Heart left ventricle (tissue), 16 donors: ENCODE measurements at regions not wholly inside any gene's neighbourhood (a gene's known extent, or its start where the extent isn't known, plus 50 kb on each side); places are given as distances from the start of the nearest gene placed in this dataset.
A peak's percentile ranks its signal among the peaks of the same experiment; 100 is the strongest.

Experiments
- ATAC-seq, 4 donors: fragments of 200-7000 bp; cut with Tn5 transposase; one replicate each; pipeline ENCODE4 v1.9.1; 2020 to 2022; ENCODE audit warnings: moderate library complexity in 4 of 4, mild to moderate bottlenecking in 3 of 4, moderate number of reproducible peaks in 1 of 4
- DNase-seq, 5 donors: peaks; one replicate each; pipeline ENCODE4 v3.0.0-alpha.2; 2020
- H3K27ac ChIP-seq, 12 donors: fragments of 200-600 bp; sonication (generic) in 4 of 12; one replicate each; pipeline versions ENCODE4 v1.5.0 to v1.8.0; 2016 to 2022; ENCODE audit warnings: mild to moderate bottlenecking in 2 of 12
- H3K27me3 ChIP-seq, 9 donors: fragments of 200-600 bp; sonication (generic) in 2 of 9; one replicate each; pipeline versions ENCODE4 v1.5.1 to v1.8.0; 2016 to 2022; ENCODE audit warnings: mild to moderate bottlenecking in 3 of 9
- H3K36me3 ChIP-seq, 9 donors: fragments of 200-600 bp; sonication (generic) in 2 of 9; one replicate each; pipeline versions ENCODE4 v1.5.0 to v1.8.0; 2018 to 2022; ENCODE audit warnings: mild to moderate bottlenecking in 2 of 9
- H3K4me1 ChIP-seq, 12 donors: fragments of 200-600 bp; sonication (generic) in 4 of 12; one replicate each; pipeline versions ENCODE4 v1.5.0 to v1.8.0; 2016 to 2022; ENCODE audit warnings: mild to moderate bottlenecking in 3 of 12
- H3K4me3 ChIP-seq, 12 donors: fragments of 200-600 bp; sonication (generic) in 4 of 12; one replicate each; pipeline versions ENCODE4 v1.5.0 to v1.8.0; 2017 to 2022; ENCODE audit warnings: mild to moderate bottlenecking in 9 of 12, moderate library complexity in 4 of 12
- H3K9me3 ChIP-seq, 12 donors: fragments of 200-600 bp; sonication (generic) in 4 of 12; one replicate each; pipeline versions ENCODE4 v1.5.0 to v1.8.0; 2016 to 2022; ENCODE audit warnings: mild to moderate bottlenecking in 1 of 12
- POLR2A ChIP-seq, 2 donors: fragments of 450-650 bp; IDR thresholded peaks; one replicate each; pipeline ENCODE4 v1.6.1; 2017; ENCODE audit warnings: antibody characterized with exemption in 2 of 2, mild to moderate bottlenecking in 2 of 2, moderate library complexity in 2 of 2
- WGBS, 4 donors: extraction: QIAGEN DNeasy Blood & Tissue Kit in 2 of 4; methylation state at CpG; one replicate each; pipeline versions ENCODE4 v1.1.5 to v1.1.7; 2013 to 2018; 5-methylcytosine and 5-hydroxymethylcytosine counted together
- intact Hi-C, 10 donors: fragments of 100-400 bp; cut with DNase I; formaldehyde crosslinking; loops; one replicate each; pipeline versions ENCODE4 v1.11.1 to v1.14.2; 2022
- TF ChIP-seq, protein P1 (sequence below), 12 donors: fragments of 200-600 bp; sonication (generic) in 4 of 12; IDR thresholded peaks; one replicate each; pipeline versions ENCODE4 v1.5.0 to v1.8.0; 2018 to 2022; ENCODE audit warnings: antibody characterized with exemption in 12 of 12, mild to moderate bottlenecking in 5 of 12
- donor health status: ischemic (EF 13 %, LVEDD 7.1; RV severe dilation, severe dysfunction).
- donor health status: healthy with polysubstance abuse.
- donor health status: DM: no; HTN: yes; CAD: no.
- donor health status: DM: no; HTN: no; CAD: no.
- donor health status: ischemic (EF 25% LVEDD 6.9; RV normal size, moderate dysfunction).
- donor health status: ischemic (EF 25% LVEDD 5.7; RV mildly dilated, moderate dysfunction).
- donor health status: healthy.
- donor health status: DM: yes; HTN: yes; CAD: no.
- donor health status: ischemic (EF 35%, LVEDD 5.7; RV mildly dilated, moderate dysfunction).
- donor health status: nonischemic (EF 11% LVEDD 7.7; RV severe dilation, severe dysfunction).
- donor health status: DM: yes; HTN: yes; CAD: no.
- donor health status: PGD.
- donor health status: ischemic (EF 29% LVEDD 5.4; RV normal size, mild dysfunction).
- donor health status: nonischemic (EF 23%, LVEDD 6.1; RV moderate dilation, normal function).

DNA sequence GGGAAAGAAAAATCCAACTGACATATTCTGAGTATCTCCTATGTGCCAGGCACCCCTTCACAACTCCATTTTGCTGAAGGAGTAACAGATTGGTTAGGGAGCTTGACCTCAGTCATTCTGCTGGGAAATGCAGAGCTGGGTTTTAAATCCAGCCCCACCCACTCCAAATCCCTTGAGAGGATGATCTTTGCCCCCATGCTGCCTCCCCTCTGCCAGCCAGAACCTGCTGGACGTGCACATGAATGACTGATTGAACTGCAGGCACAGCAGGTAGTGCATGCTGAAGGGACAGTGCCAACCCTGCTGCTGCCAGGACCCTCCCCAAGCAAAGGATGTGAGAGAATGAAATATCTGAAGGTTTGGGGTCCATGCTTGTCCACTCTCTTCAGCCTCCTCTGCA is 340.9 kb downstream of the BUD13 start:
- H3K4me1 ChIP-seq = peaks cover 0 to 17% (median 5%) of the 10 kb centered on the region in 12 donors
- no peaks in the 10 kb centered on the region for H3K9me3 ChIP-seq
- no peak overlapping the region for H3K4me3 ChIP-seq
- H3K27ac ChIP-seq = no peak overlapping the region
- TF ChIP-seq, protein P1, sequence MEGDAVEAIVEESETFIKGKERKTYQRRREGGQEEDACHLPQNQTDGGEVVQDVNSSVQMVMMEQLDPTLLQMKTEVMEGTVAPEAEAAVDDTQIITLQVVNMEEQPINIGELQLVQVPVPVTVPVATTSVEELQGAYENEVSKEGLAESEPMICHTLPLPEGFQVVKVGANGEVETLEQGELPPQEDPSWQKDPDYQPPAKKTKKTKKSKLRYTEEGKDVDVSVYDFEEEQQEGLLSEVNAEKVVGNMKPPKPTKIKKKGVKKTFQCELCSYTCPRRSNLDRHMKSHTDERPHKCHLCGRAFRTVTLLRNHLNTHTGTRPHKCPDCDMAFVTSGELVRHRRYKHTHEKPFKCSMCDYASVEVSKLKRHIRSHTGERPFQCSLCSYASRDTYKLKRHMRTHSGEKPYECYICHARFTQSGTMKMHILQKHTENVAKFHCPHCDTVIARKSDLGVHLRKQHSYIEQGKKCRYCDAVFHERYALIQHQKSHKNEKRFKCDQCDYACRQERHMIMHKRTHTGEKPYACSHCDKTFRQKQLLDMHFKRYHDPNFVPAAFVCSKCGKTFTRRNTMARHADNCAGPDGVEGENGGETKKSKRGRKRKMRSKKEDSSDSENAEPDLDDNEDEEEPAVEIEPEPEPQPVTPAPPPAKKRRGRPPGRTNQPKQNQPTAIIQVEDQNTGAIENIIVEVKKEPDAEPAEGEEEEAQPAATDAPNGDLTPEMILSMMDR (IDR thresholded peaks at IDR 0.05) = no peak
- no peak for TF ChIP-seq POLR2A (IDR thresholded peaks at IDR 0.05)
- no peaks in the 10 kb centered on the region for H3K36me3 ChIP-seq
- intact Hi-C loops = no loop called here
- H3K27me3 ChIP-seq = peaks cover 0 to 7% (median 0%) of the 10 kb centered on the region in 9 donors
- DNase-seq = no peak
- WGBS, 4 donors = 60 to 71% (median 64%) methylated on average over 1 of the region's 1 CpG
- no peak for ATAC-seq

DNA sequence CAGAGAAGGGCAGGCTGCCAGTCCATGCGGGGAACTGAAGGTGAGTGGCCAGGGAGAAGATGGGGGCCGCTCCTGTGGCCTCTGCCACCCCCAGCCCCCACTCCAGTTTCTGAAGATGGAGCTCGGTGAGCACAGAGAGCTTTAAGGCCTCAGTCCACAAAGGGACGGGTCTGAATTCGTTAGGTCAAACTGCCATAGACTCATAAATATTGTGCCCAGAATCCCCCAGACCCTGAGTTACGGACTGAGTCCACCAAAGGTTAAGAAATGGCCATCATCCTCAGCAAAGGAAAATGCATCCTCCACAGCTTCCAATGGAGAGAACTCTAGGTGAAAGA is 344.2 kb downstream of the BUD13 start:
- no peak for ATAC-seq
- H3K27me3 ChIP-seq = no peaks in the 10 kb centered on the region
- 64 to 75% (median 71%) methylated on average over 4 to 6 of the region's 6 CpGs for WGBS, 4 donors
- H3K36me3 ChIP-seq = no peaks in the 10 kb centered on the region
- no peak overlapping the region for H3K27ac ChIP-seq
- TF ChIP-seq, protein P1 (IDR thresholded peaks at IDR 0.05) = no peak
- TF ChIP-seq POLR2A (IDR thresholded peaks at IDR 0.05) = no peak
- intact Hi-C loops = no loop called here
- H3K4me3 ChIP-seq = no peak overlapping the region
- DNase-seq = no peak
- peaks cover 0 to 17% (median 5%) of the 10 kb centered on the region in 12 donors for H3K4me1 ChIP-seq
- H3K9me3 ChIP-seq = no peaks in the 10 kb centered on the region

DNA sequence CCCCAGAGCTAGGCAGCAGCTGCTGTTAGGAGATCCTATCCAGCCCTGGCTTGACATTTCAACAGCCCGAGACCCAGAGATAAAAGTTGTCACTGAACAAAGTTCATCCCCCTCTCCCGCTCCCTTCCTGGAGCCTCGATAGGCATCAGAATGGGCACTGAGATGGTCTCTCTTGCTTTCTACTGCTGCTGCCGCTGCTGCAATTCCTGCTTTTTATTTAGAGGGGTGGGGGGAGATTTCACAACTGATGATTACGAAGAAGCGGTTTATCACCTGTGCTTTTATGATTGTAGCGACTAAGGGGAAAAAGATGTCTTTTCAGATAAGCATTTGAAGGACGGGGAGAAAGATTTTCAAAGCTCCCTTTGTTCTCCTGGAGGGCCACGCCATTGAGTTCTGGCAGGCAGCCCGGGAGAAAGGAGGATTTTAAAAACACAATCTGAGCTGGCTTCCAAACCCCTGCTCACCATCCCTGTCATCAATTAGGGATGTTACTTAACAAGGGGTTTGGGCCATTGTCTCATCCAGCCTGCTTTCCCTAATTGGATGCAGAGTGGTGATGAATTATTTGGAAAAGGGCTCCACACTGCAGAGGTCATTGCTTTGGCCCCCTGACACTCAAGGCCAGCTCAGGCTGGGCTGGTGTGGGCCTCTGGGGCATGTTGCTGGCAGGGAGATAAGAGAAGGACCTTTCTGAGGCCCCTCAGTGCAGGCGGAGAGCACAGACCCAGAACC is 344.7 kb downstream of the BUD13 start:
- no peaks in the 10 kb centered on the region for H3K9me3 ChIP-seq
- intact Hi-C loops = no loop called here
- H3K36me3 ChIP-seq = no peaks in the 10 kb centered on the region
- DNase-seq (no peak), ATAC-seq (peak in 3 of 4 donors; percentile 43 to 64 (median 44))
- peak overlapping the region in 2 of 12 donors; percentile 29 to 30 for H3K27ac ChIP-seq
- 8 to 22% (median 16%) methylated on average over 11 of the region's 11 CpGs for WGBS, 4 donors
- peaks cover 0 to 17% (median 5%) of the 10 kb centered on the region in 12 donors for H3K4me1 ChIP-seq
- TF ChIP-seq, protein P1 (IDR thresholded peaks at IDR 0.05) = no peak
- TF ChIP-seq POLR2A (IDR thresholded peaks at IDR 0.05) = no peak
- H3K27me3 ChIP-seq = no peaks in the 10 kb centered on the region
- no peak overlapping the region for H3K4me3 ChIP-seq

DNA sequence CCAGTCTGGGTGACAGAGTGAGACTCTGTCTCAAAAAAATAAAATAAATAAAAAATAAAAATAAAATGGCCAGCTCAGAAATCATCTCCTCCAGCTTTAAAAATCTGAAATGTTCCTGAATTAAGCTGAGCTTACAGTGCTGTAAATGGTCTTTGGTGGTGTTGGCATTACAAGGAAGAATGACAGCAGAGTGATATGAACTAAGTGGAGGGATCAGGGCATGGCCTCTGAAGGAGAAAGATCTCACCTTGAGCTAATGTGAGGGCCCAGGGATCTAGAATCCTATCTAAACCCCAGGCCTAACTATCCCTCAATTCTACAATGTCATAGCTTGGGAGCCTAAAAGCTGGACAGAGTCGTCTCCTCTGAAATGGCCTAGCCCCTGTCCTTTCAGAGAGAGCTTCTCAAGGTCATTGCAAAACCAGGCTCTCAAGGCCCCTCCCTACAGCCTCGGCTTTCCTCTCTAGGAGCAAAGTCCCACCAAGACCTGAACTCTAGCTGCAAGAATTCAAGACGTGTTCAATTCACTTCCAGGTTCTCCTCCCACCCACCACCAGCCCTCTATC is 345.4 kb downstream of the BUD13 start:
- intact Hi-C loops = no loop called here
- TF ChIP-seq POLR2A (IDR thresholded peaks at IDR 0.05) = no peak
- TF ChIP-seq, protein P1 (IDR thresholded peaks at IDR 0.05) = no peak
- no peaks in the 10 kb centered on the region for H3K36me3 ChIP-seq
- no peaks in the 10 kb centered on the region for H3K9me3 ChIP-seq
- H3K27ac ChIP-seq = peak overlapping the region in 2 of 12 donors; percentile 29 to 30
- peaks cover 0 to 17% (median 5%) of the 10 kb centered on the region in 12 donors for H3K4me1 ChIP-seq
- peak in 1 of 4 donors; percentile 11 for ATAC-seq
- no peak overlapping the region for H3K4me3 ChIP-seq
- WGBS, 4 donors = 9 to 38% (median 17%) methylated on average over 3 of the region's 3 CpGs
- H3K27me3 ChIP-seq = no peaks in the 10 kb centered on the region
- DNase-seq = no peak
